K562 (cell line): ENCODE measurements at regions not wholly inside any gene's neighbourhood (a gene's known extent, or its start where the extent isn't known, plus 50 kb on each side); places are given as distances from the start of the nearest gene placed in this dataset.
A peak's percentile ranks its signal among the peaks of the same experiment; 100 is the strongest.

Experiments
- ATAC-seq: fragments of 200-7000 bp; cut with Tn5 transposase; 3 replicates; pipeline ENCODE4 v1.9.1; 2020; ENCODE audit warnings: moderate library complexity
- BruUV-seq: library from RNA; stranded (reverse); fragments of 400-500 nt; replicated peaks from 2 replicates; lab custom pipeline; 2021; lab: Mats Ljungman, UMichigan
- CTCF ChIA-PET: fragments of 300-600 bp; formaldehyde crosslinking; extraction: SDS; loops from one replicate; lab custom pipeline; 2021; ENCODE audit warnings: low intra/inter-chr PET ratio; lab: Yijun Ruan, JAX
- POLR2A ChIA-PET: fragments of 300-600, 350-650 bp; sonication (Branson Sonifier 250); formaldehyde crosslinking; extraction: SDS; loops from one replicate; lab custom pipeline; 2021; ENCODE audit warnings: antibody characterized with exemption, inconsistent platforms; lab: Yijun Ruan, JAX
- DNase-seq, 4 experiments: peaks; one replicate each; pipeline versions ENCODE4 v3.0.0 to v3.0.0-alpha.2; 2011 to 2018; ENCODE audit warnings: low spot score in 3 of 4, mixed read lengths in 3 of 4; ENCODE audit errors: extremely low read depth in 1 of 4
- FAIRE-seq: peaks from 2 replicates; lab custom pipeline; 2011; peaks lifted over from hg19 to GRCh38; lab: Jason Lieb, UNC
- H2AFZ ChIP-seq: 2 replicates; pipeline ENCODE4 v1.6.0; 2011; ENCODE audit warnings: low read depth, low read length, control low read depth, inconsistent platforms
- H3K27ac ChIP-seq: fragments of 200-600 bp; 3 replicates; pipeline ENCODE4 v1.8.0; 2011; ENCODE audit warnings: low read depth, mild to moderate bottlenecking, control low read depth, inconsistent platforms, low read length, moderate library complexity, mixed read lengths; ENCODE audit errors: extremely low read depth
- H3K27me3 ChIP-seq, 2 experiments: fragments of 300-600 bp in 1 of 2; 2 replicates in 1 of 2; 3 replicates in 1 of 2; pipeline versions ENCODE4 v1.6.0 to v1.8.0; 2011; ENCODE audit warnings: inconsistent platforms in 2 of 2, low read length in 2 of 2, mild to moderate bottlenecking in 1 of 2, mixed read lengths in 1 of 2, moderate library complexity in 1 of 2; ENCODE audit not compliant: control insufficient read depth in 2 of 2, insufficient read depth in 2 of 2
- H3K36me3 ChIP-seq: fragments of 300-600 bp; 3 replicates; pipeline ENCODE4 v1.8.0; 2011; ENCODE audit warnings: mild to moderate bottlenecking, low read length, inconsistent platforms; ENCODE audit not compliant: control insufficient read depth, insufficient read depth
- H3K4me1 ChIP-seq, 2 experiments: fragments of 200-600 bp in 1 of 2; replicated peaks in 1 of 2; 2 replicates in 1 of 2; 3 replicates in 1 of 2; pipeline versions ENCODE4 v1.5.1 to v1.8.0; 2011; ENCODE audit warnings: inconsistent platforms in 2 of 2, low read length in 2 of 2, mild to moderate bottlenecking in 1 of 2, mixed read lengths in 1 of 2, moderate library complexity in 1 of 2; ENCODE audit not compliant: control insufficient read depth in 2 of 2, insufficient read depth in 2 of 2
- H3K4me2 ChIP-seq: 2 replicates; pipeline ENCODE4 v1.6.1; 2011; ENCODE audit warnings: low read length, control low read depth, inconsistent platforms, mixed read lengths; ENCODE audit not compliant: insufficient read depth
- H3K4me3 ChIP-seq: fragments of 200-600 bp; sonication (generic), shearing (Covaris generic); 2 replicates; pipeline ENCODE4 v1.5.1; 2016; ENCODE audit warnings: control low read depth, inconsistent platforms
- H3K79me2 ChIP-seq: fragments of 200-600 bp; 3 replicates; pipeline ENCODE4 v1.8.0; 2011; ENCODE audit warnings: low read length, inconsistent platforms; ENCODE audit not compliant: control insufficient read depth, insufficient read depth
- H3K9ac ChIP-seq, 2 experiments: 2 replicates each; pipeline versions ENCODE4 v1.6.0 to v1.6.1; 2011; ENCODE audit warnings: low read depth in 2 of 2, low read length in 2 of 2, control low read depth in 1 of 2, inconsistent platforms in 1 of 2, mild to moderate bottlenecking in 1 of 2, mixed read lengths in 1 of 2; ENCODE audit not compliant: insufficient read depth in 1 of 2
- H3K9me1 ChIP-seq: one replicate; pipeline ENCODE4 v1.6.0; 2011; ENCODE audit warnings: inconsistent platforms, mild to moderate bottlenecking, low read length, moderate library complexity; ENCODE audit not compliant: control insufficient read depth, insufficient read depth
- H3K9me3 ChIP-seq: replicated peaks from 2 replicates; pipeline ENCODE4 v1.5.1; 2011; ENCODE audit warnings: low read depth, low read length, inconsistent platforms; ENCODE audit not compliant: control insufficient read depth, insufficient read depth
- H4K20me1 ChIP-seq: replicated peaks from 2 replicates; pipeline ENCODE4 v1.6.1; 2011; ENCODE audit warnings: low read length, inconsistent platforms, mixed read lengths; ENCODE audit not compliant: control insufficient read depth, insufficient read depth
- ETS1 ChIP-seq: conservative IDR thresholded peaks from 2 replicates; pipeline ENCODE4 v1.6.1; 2011; ENCODE audit warnings: low read depth, mild to moderate bottlenecking, low read length; ENCODE audit not compliant: control insufficient read depth
- HDAC3 ChIP-seq: fragments of 450-650 bp; IDR thresholded peaks from 2 replicates; pipeline ENCODE4 v1.6.1; 2018; ENCODE audit warnings: borderline replicate concordance, mild to moderate bottlenecking, moderate library complexity; ENCODE audit not compliant: partially characterized antibody
- HMG20B ChIP-seq: fragments of 250-450 bp; sonication (Bioruptor Pico); IDR thresholded peaks from 2 replicates; pipeline ENCODE4 v1.5.0; 2021; ENCODE audit warnings: mild to moderate bottlenecking
- KLF1 ChIP-seq: fragments of 450-650 bp; IDR thresholded peaks from 2 replicates; pipeline ENCODE4 v1.6.1; 2016; ENCODE audit warnings: missing genetic modification characterization, missing compliant biosample characterization
- NCOR1 ChIP-seq: fragments of 450-650 bp; IDR thresholded peaks from 2 replicates; pipeline ENCODE4 v1.6.1; 2016; ENCODE audit warnings: mild to moderate bottlenecking, moderate library complexity
- NR1H2 ChIP-seq: sonication (generic); formaldehyde crosslinking; IDR thresholded peaks from 2 replicates; pipeline ENCODE4 v1.4.0; 2020; ENCODE audit warnings: mild to moderate bottlenecking, missing genetic modification reagents
- RCOR1 ChIP-seq, 2 experiments: IDR thresholded peaks; 2 replicates each; pipeline ENCODE4 v1.6.1; 2012; ENCODE audit warnings: low read depth in 2 of 2, low read length in 2 of 2, borderline replicate concordance in 1 of 2, improper control_type of control experiment in 1 of 2
- SRSF1 ChIP-seq: fragments of 200-400 bp; formaldehyde crosslinking; IDR thresholded peaks from 2 replicates; pipeline ENCODE4 v1.6.1; 2017; ENCODE audit warnings: mild to moderate bottlenecking, low read depth, low read length, moderate library complexity
- STAG1 ChIP-seq: sonication (generic); formaldehyde crosslinking; IDR thresholded peaks from 2 replicates; pipeline ENCODE4 v1.5.0; 2020; ENCODE audit warnings: missing genetic modification reagents, borderline replicate concordance
- XRCC3 ChIP-seq: fragments of 450-650 bp; IDR thresholded peaks from 2 replicates; pipeline ENCODE4 v1.6.1; 2017; ENCODE audit warnings: mild to moderate bottlenecking, moderate library complexity
- ZNF140 ChIP-seq: fragments of 250-450 bp; sonication (Bioruptor Pico); IDR thresholded peaks from 2 replicates; pipeline ENCODE4 v1.8.0; 2021; ENCODE audit warnings: moderate library complexity, mild to moderate bottlenecking, inconsistent platforms
- ZNF174 ChIP-seq: fragments of 250-450 bp; sonication (Bioruptor Pico); IDR thresholded peaks from 2 replicates; pipeline ENCODE4 v1.4.0; 2020; ENCODE audit warnings: mild to moderate bottlenecking
- ZNF592 ChIP-seq: fragments of 450-650 bp; IDR thresholded peaks from 2 replicates; pipeline ENCODE4 v1.6.1; 2017; ENCODE audit warnings: antibody characterized with exemption, mild to moderate bottlenecking
- ZNF740 ChIP-seq, 3 experiments: fragments of 200-800 bp in 1 of 3; sonication (Bioruptor generic) in 1 of 3; sonication (generic) in 1 of 3; formaldehyde crosslinking in 1 of 3; IDR thresholded peaks; 2 replicates each; pipeline versions ENCODE4 v1.6.1 to v1.8.0; 2016 to 2022; ENCODE audit warnings: mild to moderate bottlenecking in 2 of 3, missing compliant biosample characterization in 2 of 3, missing genetic modification characterization in 2 of 3, missing genetic modification reagents in 1 of 3
- ZNF778 ChIP-seq: fragments of 450-650 bp; formaldehyde crosslinking; IDR thresholded peaks from 2 replicates; pipeline ENCODE4 v1.4.0; 2020; ENCODE audit warnings: mild to moderate bottlenecking, moderate library complexity
- WGBS: fragments of 100-300 bp; shearing (Covaris generic); methylation state at CpG from one replicate; pipeline ENCODE4 v1.1.6; 2016; ENCODE audit warnings: low coverage, mixed read lengths; ENCODE audit not compliant: insufficient coverage; ENCODE audit errors: missing lambda C conversion rate; 5-methylcytosine and 5-hydroxymethylcytosine counted together
- in situ Hi-C: fragments of 300-500 bp; cut with MboI; formaldehyde crosslinking; loops from 4 replicates; pipeline ENCODE4 v1.15.0; 2018; ENCODE audit warnings: inconsistent platforms, mixed read lengths
- intact Hi-C: fragments of 100-400 bp; cut with micrococcal nuclease; formaldehyde crosslinking; loops from 2 replicates; pipeline ENCODE4 v1.14.2; 2022

- POLR2A ChIA-PET = interaction anchor here (0.6 to 0.7 kb wide), 2 partner anchors 37 to 41 kb away, joined by 3 read pairs; no protein-coding TSS in a partner anchor
- H3K9ac ChIP-seq = no peak overlapping the region
- H3K9me3 ChIP-seq = no peaks in the 10 kb centered on the region
- H2AFZ ChIP-seq = peak overlapping the region; percentile 5; the same call in 1 of the 2 replicates
- H3K4me2 ChIP-seq = no peak overlapping the region; the same call in 1 of the 2 replicates
- WGBS = 16% methylated on average over 10 of the region's 10 CpGs
- ATAC-seq (peak; percentile 82), FAIRE-seq (peak; percentile 77), DNase-seq (peak in 2 of 4 experiments; percentile 12 to 23)
- H3K4me1 ChIP-seq = peaks cover 0 to 6% of the 10 kb centered on the region in 2 experiments; a peak in 3 of 5 replicates
- no peak overlapping the region for H3K4me3 ChIP-seq
- in situ Hi-C loops (no loop called here), intact Hi-C loops (no loop called here)
- CTCF ChIA-PET = no interaction called here
- BruUV-seq = no TSS peak
- H3K9me1 ChIP-seq = no peaks in the 10 kb centered on the region
- H3K79me2 ChIP-seq = no peaks in the 10 kb centered on the region
- H4K20me1 ChIP-seq = no peaks in the 10 kb centered on the region
- peaks cover 0 to 25% of the 10 kb centered on the region in 2 experiments; a peak in 3 of 5 replicates for H3K27me3 ChIP-seq
- peak overlapping the region; percentile 10; the same call in 1 of the 3 replicates for H3K27ac ChIP-seq
- no peaks in the 10 kb centered on the region for H3K36me3 ChIP-seq
- TF ChIP-seq NR1H2 (CRISPR knock-in tag) = no peak
- no peak for TF ChIP-seq SRSF1
- TF ChIP-seq KLF1 (tag) = no peak
- TF ChIP-seq XRCC3 = no peak
- TF ChIP-seq RCOR1 (IDR thresholded peaks at IDR 0.05; ENCODE audit: borderline replicate concordance in 1 of 2, low read depth in 2 of 2, low read length in 2 of 2) = no peak
- no peak for TF ChIP-seq STAG1 (CRISPR knock-in tag)
- peak; percentile 46; the same call in 1 of the 2 replicates for TF ChIP-seq ZNF592
- no peak for TF ChIP-seq NCOR1
- no peak for TF ChIP-seq HDAC3
- no peak for TF ChIP-seq ZNF174
- no peak for TF ChIP-seq ZNF140
- no peak for TF ChIP-seq ZNF740 (CRISPR knock-in tag; IDR thresholded peaks at IDR 0.05)
- no peak for TF ChIP-seq ZNF740 (tag; IDR thresholded peaks at IDR 0.05)
- TF ChIP-seq ZNF778 (CRISPR knock-in tag) = no peak
- no peak for TF ChIP-seq ETS1
- TF ChIP-seq HMG20B (CRISPR knock-in tag) = no peak
Observed at GRCh38 chr7:47669178-47669891, 87.4 kb upstream of the TNS3 start.
